ENCODE measurements at regions not wholly inside any gene's neighbourhood (a gene's known extent, or its start where the extent isn't known, plus 50 kb on each side); places are given as distances from the start of the nearest gene placed in this dataset.

DNA sequence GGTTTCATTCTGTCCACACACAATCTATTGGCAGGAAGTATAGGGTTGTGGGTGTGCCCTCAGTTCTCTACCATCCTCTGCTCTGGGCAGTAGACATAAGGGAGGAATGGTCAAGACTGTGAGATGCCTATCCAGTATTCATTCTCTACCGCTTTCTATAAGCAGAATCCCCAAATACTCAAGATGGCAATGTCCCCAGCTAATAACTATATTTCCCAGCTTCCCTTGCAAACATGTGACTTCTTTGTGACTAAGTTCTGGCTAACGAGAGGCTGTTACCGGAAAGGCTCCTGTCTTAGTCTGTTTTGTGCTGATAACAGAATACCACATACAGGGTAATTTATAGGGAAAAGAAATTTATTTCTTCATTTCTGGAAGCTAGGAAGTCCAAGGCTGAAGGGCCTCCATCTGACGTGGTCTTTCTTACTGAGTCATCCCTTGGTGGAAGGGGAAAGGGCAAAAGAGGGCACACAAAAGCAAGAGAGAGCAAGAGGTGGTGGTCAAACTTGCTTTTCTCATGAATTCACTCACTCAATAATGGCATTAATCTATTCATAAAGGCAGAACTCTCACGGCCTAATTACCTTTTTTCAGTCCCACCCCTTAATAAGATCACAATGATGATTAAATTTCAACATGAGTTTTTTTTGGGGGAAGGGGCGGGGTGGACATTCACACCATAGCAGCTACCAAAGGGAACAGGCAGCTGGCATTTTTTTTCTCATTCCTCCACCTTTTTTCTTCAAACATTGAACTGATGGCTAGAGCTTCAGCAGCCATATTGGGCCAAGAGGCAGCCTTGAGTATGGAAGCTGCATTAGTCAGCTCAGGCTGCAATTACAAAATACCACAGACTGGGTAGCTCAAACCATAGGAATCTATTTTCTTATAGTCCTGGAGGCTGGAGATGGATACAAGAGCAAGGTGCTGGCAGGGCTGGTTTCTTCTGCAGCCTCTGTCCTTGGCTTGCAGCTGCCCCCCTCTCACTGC lies 109.7 kb upstream of the OR9Q1 start:
- in situ Hi-C loops (cut with HindIII; ENCODE audit: low sequenced_read_pairs), result no loop called here

DNA sequence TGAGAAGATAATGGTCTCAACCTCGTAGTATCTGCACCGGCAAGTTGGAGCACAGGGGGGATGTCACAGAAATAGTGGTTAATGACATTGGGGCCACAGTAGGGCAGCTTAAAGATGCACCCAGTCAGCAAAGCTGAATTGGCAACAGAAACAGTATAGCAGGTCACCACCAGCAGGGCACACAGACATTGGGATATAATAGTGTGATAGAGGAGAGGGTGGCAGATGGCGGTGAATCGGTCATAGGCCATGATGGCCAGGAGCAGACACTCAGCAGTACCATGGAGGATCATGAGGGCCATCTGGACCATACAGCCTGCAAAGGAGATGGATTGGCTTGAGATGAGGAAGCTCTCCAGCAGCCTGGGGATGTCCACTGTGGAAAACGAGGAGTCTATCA lies 106.0 kb upstream of the OR9Q1 start:
- in situ Hi-C loops (cut with HindIII; ENCODE audit: low sequenced_read_pairs), result no loop called here

DNA sequence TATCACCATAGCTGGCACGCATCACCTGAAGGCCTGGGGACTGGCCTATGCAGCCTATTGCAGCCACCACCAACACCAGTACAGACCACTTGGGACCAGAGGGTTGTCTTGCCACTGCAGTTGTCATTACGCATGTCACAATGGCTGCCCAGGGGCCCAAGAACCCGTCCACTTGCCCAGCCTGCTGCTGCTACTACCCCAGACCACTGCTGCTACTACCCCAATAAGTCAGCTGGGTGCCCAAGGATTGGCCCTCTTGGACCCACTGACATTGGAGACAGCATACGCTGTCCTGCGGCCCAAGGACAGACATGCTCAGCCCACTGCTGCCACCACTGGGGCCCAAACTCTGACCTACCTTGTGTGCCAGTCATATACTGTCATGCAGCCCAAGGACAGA lies 102.7 kb upstream of the OR9Q1 start:
- in situ Hi-C loops (cut with HindIII; ENCODE audit: low sequenced_read_pairs), result no loop called here

DNA sequence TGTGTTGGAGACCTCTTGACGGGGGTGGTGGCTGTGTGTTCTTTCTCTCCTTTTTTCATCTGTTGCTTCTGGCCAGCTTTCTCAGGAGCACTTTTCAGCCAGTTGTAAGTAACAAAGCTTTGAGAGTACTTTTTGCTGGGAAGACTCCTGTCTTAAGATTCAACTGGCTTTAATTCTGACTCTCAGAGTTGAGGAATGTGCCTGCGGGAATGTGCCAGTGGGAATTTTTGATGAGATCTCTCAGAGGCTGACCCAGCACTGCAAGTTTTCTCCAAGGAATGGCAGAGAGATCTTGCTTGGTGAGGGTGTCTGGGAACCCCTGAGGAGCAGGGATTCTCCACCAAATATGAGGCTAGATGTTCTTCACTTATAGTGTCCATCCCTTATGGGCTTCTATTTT lies 91.6 kb upstream of the OR9Q1 start:
- in situ Hi-C loops (cut with HindIII; ENCODE audit: low sequenced_read_pairs), result no loop called here

DNA sequence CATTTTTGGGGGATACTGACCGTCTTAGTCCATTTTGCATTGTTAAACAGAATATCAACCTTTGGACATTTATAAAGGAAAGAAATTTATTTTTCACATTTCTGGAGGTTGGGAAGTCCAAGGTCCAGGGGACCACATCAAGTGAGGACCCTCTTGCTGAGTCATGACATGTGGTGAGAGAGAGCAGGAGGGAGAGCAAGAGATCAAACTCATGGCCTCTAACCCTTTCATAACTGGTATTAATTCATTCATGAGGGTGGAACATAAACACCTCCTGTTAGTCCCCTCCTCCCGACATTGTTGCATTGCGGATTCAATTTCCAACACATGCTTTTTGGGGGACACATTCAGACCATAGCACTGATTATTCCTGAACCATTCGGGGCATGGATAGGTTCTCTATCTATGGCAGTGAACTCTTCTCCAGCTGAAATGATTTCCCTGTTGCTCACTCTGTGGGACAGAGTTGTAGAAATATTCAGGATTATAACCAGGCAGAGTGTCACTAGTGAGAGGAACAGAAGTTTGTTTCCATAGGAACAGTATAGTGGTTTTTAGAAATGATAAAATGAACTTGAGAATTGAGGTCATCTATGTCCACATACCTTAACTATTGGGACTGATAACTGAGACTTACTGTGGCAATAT lies 88.2 kb upstream of the OR9Q1 start:
- in situ Hi-C loops (cut with HindIII; ENCODE audit: low sequenced_read_pairs), result no loop called here

DNA sequence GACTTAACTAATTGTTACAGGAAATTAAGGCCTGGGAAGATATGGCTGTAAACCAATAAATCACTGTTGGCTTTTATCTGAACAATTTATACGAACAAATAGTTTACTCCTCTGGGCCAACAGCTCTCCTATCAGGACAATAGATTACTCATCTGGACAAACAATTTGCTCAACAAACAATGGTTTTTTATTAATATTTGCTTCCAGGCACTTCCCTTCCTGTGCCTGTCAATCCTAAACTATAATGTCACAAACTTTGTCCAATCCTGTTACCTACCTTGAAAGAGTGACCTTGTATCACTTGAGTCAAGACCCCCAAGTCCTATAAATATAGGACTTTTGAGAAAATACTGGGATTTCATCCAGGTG lies 87.6 kb upstream of the OR9Q1 start:
- in situ Hi-C loops (cut with HindIII; ENCODE audit: low sequenced_read_pairs), result no loop called here

DNA sequence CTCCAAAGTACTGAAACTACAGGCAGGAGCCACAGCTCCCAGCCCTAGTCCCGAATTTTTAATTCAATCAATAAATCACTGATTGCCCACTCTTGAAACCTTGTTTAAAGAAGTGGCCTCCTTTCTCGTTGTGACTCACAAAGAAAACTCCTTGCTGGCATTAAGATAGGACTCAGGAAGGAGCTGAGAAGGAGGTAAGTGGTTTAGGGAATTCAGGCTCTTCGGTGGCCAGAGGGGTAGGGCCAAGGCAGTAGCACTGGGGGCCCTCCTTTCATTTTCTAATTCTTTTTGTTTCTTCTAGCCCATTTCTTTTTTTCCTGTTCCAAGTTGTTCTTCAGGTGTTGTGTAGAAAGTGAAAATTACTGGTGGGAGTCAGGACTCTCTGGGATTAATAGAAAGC lies 86.2 kb upstream of the OR9Q1 start:
- in situ Hi-C loops (cut with HindIII; ENCODE audit: low sequenced_read_pairs), result no loop called here

DNA sequence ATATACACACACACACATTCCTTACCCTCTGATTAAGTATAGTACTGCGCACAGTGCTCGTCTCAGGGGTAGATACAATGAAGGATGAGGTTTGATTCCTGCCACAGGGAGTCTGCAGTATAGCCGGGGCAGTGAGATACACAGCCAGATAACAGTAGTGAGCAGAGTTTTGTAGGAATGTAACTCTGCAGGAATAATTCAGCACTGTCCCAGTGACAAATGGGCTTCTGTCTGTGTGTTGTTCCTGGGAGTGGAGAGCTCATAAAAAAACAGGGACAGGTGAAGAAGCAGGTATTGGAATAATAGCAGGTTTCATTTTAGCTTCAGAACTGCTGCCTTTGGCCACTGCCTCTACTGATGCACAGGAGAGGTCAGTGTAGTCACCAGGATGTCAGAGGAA lies 85.3 kb upstream of the OR9Q1 start:
- in situ Hi-C loops (cut with HindIII; ENCODE audit: low sequenced_read_pairs), result no loop called here

DNA sequence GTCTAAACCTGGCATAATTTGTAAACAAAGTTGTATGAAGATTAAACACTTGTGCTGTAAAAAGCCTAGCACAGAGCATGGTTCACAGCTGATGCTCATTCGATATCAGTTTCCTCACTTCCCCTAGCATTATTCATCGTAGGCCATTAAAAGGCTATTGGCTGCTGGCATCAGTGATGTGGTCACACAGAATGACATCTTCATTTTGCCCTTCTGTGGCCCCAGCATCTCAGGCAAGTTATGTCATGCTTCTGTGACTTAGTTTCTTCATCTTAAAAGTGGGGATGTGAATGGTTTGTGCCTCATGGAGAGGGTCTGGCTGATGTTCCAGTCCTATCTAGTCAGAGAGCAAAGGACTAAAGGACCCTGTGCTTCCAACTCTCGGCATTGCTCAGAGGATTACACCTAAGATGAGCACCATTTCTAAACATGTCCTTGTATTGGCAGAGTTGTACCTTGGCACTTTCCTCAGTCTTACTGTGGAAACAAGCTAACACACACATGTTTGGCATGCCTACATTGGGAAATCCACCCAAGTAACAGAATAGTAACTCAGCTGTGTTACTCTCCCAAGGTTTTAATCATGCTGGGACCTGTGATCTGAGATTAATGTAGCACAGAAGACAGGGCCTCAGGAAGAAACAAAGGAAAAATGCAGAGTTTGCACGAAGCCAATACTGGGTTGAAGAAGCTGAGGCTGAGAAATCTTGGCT lies 83.5 kb upstream of the OR9Q1 start:
- in situ Hi-C loops (cut with HindIII; ENCODE audit: low sequenced_read_pairs), result loop anchor here (5.0 kb wide), 1 partner anchor 42 kb away; no protein-coding TSS in a partner anchor

DNA sequence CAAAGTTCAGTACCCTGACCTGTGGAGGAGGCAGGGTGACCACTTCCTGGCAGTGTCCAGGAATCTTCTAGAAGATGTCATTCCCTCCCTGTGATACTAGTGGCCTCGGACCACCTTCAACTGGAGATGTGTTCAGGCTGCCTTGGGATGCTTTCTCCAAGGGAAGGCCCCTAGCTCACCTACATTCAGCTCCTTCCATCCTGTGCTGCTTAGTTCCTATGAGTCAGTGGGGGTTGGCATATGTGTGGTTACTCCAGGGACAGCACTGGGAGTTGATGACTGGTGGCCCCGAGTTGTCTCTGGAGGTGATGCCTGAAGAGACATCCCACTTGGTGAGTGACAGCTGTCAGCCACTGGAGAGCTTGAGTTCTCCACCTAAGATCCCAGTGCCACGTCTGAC lies 81.8 kb upstream of the OR9Q1 start:
- in situ Hi-C loops (cut with HindIII; ENCODE audit: low sequenced_read_pairs), result loop anchor here (5.0 kb wide), 1 partner anchor 40 kb away; no protein-coding TSS in a partner anchor

DNA sequence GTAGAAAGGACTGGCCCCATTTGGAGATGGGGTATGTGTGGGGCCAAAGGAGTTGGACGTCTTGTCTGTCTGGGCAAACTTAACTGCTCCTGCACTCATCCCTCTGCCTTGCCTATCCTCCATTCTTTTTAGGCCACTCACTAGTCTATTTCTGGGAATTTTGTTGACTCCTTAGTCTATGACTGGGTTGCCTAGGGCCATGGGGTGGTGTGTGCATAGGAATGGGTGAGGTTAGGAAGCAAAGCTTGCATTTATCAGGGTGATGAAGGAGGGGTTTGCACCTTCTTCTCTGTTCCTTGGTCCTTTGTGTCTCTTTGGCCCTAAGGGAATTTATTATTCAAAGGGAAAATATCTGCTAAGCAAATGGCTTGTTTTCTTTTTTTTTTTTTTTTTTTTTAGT lies 80.9 kb upstream of the OR9Q1 start:
- in situ Hi-C loops (cut with HindIII; ENCODE audit: low sequenced_read_pairs), result loop anchor here (5.0 kb wide), 1 partner anchor 39 kb away; no protein-coding TSS in a partner anchor

DNA sequence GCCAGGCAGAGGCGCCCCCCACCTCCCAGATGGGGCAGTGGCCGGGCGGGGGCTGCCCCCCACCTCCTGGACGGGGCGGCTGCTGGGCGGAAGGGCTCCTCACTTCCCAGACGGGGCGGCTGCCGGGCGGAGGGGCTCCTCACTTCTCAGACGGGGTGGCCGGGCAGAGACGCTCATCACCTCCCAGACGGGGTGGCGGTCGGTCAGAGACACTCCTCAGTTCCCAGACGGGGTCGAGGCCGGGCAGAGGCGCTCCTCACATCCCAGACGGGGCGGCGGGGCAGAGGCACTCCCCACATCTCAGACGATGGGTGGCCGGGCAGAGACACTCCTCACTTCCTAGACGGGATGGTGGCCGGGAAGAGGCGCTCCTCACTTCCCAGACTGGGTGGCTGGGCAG lies 79.9 kb upstream of the OR9Q1 start:
- in situ Hi-C loops (cut with HindIII; ENCODE audit: low sequenced_read_pairs), result loop anchor here (5.0 kb wide), 1 partner anchor 39 kb away; no protein-coding TSS in a partner anchor

DNA sequence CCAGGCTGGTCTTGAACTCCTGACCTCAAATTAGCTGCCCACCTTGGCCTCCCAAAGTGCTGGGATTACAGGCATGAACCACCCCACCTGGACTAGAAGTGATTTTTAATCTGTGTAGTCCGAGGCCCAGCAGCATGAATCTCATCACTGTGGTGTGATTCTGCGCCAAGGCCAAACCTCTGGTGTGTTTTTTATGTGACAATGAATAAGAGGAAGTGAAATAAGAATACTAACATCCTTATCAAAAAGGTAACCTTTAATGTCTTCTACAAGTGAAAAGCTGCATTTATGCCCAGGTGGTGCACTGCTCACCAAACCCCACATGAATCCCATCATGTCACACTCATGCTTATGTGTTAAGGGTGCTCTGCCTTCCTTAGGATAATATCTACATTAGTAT lies 77.1 kb upstream of the OR9Q1 start:
- in situ Hi-C loops (cut with HindIII; ENCODE audit: low sequenced_read_pairs), result no loop called here

DNA sequence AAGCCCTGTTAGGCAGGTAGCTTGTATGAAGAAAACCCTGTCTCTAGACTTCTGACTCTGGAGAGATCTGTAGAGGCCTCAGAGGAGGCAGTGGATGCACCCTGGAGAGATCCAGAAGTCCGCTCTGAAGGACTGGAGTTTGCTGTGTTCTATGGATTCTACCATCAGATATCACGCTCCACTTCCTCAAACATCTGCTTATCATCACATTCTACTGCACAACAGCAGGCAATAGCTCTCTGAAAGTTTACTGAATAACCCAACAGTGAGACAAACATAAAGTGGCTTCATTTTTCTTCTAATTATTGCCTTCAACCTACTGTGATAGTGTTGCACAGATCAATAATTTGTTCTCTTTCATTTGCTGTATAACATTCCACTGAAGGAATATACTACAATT lies 59.0 kb upstream of the OR9Q1 start:
- in situ Hi-C loops (cut with HindIII; ENCODE audit: low sequenced_read_pairs), result no loop called here

DNA sequence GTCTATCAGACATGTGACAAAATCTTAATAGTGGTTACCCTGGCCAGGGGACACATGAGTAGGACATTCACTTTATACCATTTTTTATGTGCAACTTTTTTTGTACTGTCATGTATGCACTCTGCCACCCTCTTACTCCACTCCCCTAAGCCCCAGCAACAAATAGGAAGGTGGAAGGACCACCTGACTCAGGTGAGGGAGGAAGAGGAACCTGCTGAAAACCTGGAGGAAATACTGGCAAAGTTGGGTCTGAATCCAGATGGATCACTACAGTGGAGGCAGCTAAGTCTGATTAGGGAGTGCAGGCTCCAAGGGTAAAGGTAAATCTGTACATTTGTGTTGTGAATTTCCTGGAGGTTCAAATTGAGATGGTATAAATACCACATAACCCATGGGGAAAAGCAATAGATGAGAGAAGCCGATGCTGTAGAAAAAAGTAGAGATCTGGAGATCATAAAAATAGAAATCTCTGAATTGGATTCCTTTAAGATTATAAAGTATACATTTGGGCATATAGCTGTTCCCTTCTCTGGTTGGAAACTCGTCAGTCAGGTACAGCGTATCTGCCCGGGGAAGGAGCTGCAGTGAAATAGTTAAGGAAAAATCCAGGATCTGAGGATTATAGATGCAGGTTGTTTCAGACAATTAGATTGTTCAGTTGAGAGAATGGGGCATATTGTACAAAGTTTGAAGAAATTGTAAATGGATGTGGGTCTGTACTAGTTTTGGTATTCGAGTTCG lies 52.2 kb upstream of the OR9Q1 start:
- in situ Hi-C loops (cut with HindIII; ENCODE audit: low sequenced_read_pairs), result no loop called here

DNA sequence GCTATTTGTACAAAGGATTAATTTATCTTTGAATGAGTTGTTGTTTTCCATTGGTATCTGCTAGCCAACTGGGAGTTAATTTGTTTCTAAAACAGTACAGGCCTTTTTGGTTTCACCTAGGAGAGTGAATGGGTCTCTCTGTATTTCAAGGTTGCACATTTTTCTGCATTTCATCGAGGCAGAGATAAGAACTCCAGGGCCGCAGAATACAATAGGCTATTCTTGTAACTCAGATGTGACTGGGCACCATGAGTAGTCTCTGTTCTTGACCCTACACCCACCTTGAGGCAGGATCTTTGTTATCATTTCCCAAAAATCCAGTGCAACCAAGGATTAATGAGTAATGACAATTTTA lies 51.7 kb upstream of the OR9Q1 start:
- in situ Hi-C loops (cut with HindIII; ENCODE audit: low sequenced_read_pairs), result no loop called here
